ENCODE measurements at regions not wholly inside any gene's neighbourhood (a gene's known extent, or its start where the extent isn't known, plus 50 kb on each side); places are given as distances from the start of the nearest gene placed in this dataset.

GRCh38 chr5:4737868-4738267 is 402.3 kb upstream of the ADAMTS16 start:
- ChIA-PET CTCF (no interaction called here), POLR2A (no interaction called here)
- FAIRE-seq (no peak), ATAC-seq (no peak), DNase-seq (ENCODE audit: low read depth in 1 of 2, low spot score in 1 of 2) (no peak)
- Histone ChIP-seq H3K4me3 (no peak overlapping the region), H3K9me3 (no peaks in the 10 kb centered on the region), H3K4me2 (no peak overlapping the region), H3K27ac (no peak overlapping the region), H3K4me1 (no peaks in the 10 kb centered on the region)
- no peak for TF ChIP-seq KDM1A (IDR thresholded peaks at IDR 0.05; ENCODE audit: low read depth)
- TF ChIP-seq REST (IDR thresholded peaks at IDR 0.05), result no peak
- TF ChIP-seq MYC (IDR thresholded peaks at IDR 0.05; ENCODE audit: borderline replicate concordance, low read length), result no peak
- TF ChIP-seq CHD4 (IDR thresholded peaks at IDR 0.05; ENCODE audit: borderline replicate concordance), result no peak
- TF ChIP-seq HES2 (IDR thresholded peaks at IDR 0.05), result no peak
- TF ChIP-seq CBX2 (IDR thresholded peaks at IDR 0.05; ENCODE audit: borderline replicate concordance, low read depth), result no peak
- no peak for TF ChIP-seq EHF (CRISPR knock-in tag; IDR thresholded peaks at IDR 0.05)
- no peak for TF ChIP-seq HEYL (CRISPR knock-in tag; IDR thresholded peaks at IDR 0.05)
- no peak for TF ChIP-seq HOXB13 (CRISPR knock-in tag; IDR thresholded peaks at IDR 0.05; ENCODE audit: low read depth)
- no peak for TF ChIP-seq TFCP2L1 (CRISPR knock-in tag; IDR thresholded peaks at IDR 0.05)
- no peak for TF ChIP-seq JUNB (IDR thresholded peaks at IDR 0.05)
- TF ChIP-seq GATA3 (IDR thresholded peaks at IDR 0.05; ENCODE audit: borderline replicate concordance), result no peak
- no peak for TF ChIP-seq FOSL2 (IDR thresholded peaks at IDR 0.05)
- no peak for TF ChIP-seq FOSL2 (CRISPR knock-in tag; IDR thresholded peaks at IDR 0.05)
- TF ChIP-seq CHD2 (IDR thresholded peaks at IDR 0.05; ENCODE audit: low read length, partially characterized antibody), result no peak
- no peak for TF ChIP-seq E2F6 (IDR thresholded peaks at IDR 0.05; ENCODE audit: borderline replicate concordance, low read depth)
- TF ChIP-seq PHF8 (IDR thresholded peaks at IDR 0.05; ENCODE audit: borderline replicate concordance, low read depth), result no peak
- TF ChIP-seq HMGXB4 (CRISPR knock-in tag; IDR thresholded peaks at IDR 0.05; ENCODE audit: borderline replicate concordance), result no peak
- TF ChIP-seq ZNF302 (CRISPR knock-in tag; IDR thresholded peaks at IDR 0.05), result no peak
- no peak for TF ChIP-seq FOXS1 (CRISPR knock-in tag; IDR thresholded peaks at IDR 0.05)
- WGBS (ENCODE audit: missing lambda C conversion rate), result 0% methylated on average over 1 of the region's 1 CpG

GRCh38 chr5:4738298-4738697 is 401.8 kb upstream of the ADAMTS16 start:
- POLR2A ChIA-PET, result no interaction called here

More at GRCh38 chr5:4738298-4738697, 401.8 kb upstream of the ADAMTS16 start:
- Histone ChIP-seq H3K27ac (no peak overlapping the region), H3K9me3 (no peaks in the 10 kb centered on the region), H3K4me2 (no peak overlapping the region), H3K4me1 (no peaks in the 10 kb centered on the region), H3K4me3 (no peak overlapping the region)
- CTCF ChIA-PET, result no interaction called here
- no peak for FAIRE-seq
- no peak for ATAC-seq
- TF ChIP-seq CHD4 (IDR thresholded peaks at IDR 0.05; ENCODE audit: borderline replicate concordance) (no peak), MAFK (IDR thresholded peaks at IDR 0.05; ENCODE audit: partially characterized antibody) (no peak), BCL3 (IDR thresholded peaks at IDR 0.05) (no peak), NPAS2 (CRISPR knock-in tag; IDR thresholded peaks at IDR 0.05; ENCODE audit: borderline replicate concordance) (no peak), CHD2 (IDR thresholded peaks at IDR 0.05; ENCODE audit: low read length, partially characterized antibody) (no peak), JUN (IDR thresholded peaks at IDR 0.05) (no peak), ATOH8 (CRISPR knock-in tag; IDR thresholded peaks at IDR 0.05; ENCODE audit: low read depth) (no peak)
- DNase-seq (ENCODE audit: low read depth in 1 of 2, low spot score in 1 of 2), result no peak
- WGBS (ENCODE audit: missing lambda C conversion rate), result 1% methylated on average over 2 of the region's 2 CpGs
